ENCODE measurements at regions not wholly inside any gene's neighbourhood (a gene's known extent, or its start where the extent isn't known, plus 50 kb on each side); places are given as distances from the start of the nearest gene placed in this dataset.

DNA sequence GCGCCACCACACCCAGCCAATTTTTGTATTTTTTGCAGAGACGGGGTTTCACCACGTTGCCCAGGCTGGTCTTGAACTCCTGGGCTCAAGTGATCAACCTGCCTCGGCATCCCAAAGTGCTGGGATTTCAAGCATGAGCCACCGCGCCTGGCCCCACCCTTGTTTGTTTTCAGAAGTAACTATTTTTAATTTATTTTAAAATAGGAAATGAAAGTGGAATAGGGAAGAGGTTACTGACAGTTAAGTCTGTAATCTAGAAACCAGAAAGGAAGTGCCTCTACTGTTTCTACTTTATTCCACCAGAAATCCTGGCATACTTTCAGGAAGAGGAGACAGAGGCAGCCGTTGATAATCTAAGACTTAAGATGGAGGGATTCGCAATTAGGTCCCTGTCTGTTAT lies 225.6 kb downstream of the TANC2 start:
- no peaks in the 10 kb centered on the region for H3K79me2 ChIP-seq
- TF ChIP-seq, protein P1, sequence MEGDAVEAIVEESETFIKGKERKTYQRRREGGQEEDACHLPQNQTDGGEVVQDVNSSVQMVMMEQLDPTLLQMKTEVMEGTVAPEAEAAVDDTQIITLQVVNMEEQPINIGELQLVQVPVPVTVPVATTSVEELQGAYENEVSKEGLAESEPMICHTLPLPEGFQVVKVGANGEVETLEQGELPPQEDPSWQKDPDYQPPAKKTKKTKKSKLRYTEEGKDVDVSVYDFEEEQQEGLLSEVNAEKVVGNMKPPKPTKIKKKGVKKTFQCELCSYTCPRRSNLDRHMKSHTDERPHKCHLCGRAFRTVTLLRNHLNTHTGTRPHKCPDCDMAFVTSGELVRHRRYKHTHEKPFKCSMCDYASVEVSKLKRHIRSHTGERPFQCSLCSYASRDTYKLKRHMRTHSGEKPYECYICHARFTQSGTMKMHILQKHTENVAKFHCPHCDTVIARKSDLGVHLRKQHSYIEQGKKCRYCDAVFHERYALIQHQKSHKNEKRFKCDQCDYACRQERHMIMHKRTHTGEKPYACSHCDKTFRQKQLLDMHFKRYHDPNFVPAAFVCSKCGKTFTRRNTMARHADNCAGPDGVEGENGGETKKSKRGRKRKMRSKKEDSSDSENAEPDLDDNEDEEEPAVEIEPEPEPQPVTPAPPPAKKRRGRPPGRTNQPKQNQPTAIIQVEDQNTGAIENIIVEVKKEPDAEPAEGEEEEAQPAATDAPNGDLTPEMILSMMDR (IDR thresholded peaks at IDR 0.05) = no peak
- H3K9me3 ChIP-seq (ENCODE audit: control insufficient read depth, low read length) = no peaks in the 10 kb centered on the region
- no peak overlapping the region for H3K9ac ChIP-seq
- no peak overlapping the region for H3K4me2 ChIP-seq (ENCODE audit: low read length)
- H3K36me3 ChIP-seq (ENCODE audit: control insufficient read depth, insufficient read depth, low read length) = no peaks in the 10 kb centered on the region
- no peaks in the 10 kb centered on the region for H3K27me3 ChIP-seq (ENCODE audit: control insufficient read depth, insufficient read depth, low read length)
- H3K4me3 ChIP-seq (ENCODE audit: low read depth, low read length) = no peak overlapping the region
- no peak overlapping the region for H3K27ac ChIP-seq
- no peak overlapping the region for H2AFZ ChIP-seq
- H3K4me1 ChIP-seq = no peaks in the 10 kb centered on the region

- Histone ChIP-seq H3K4me2 (ENCODE audit: low read length) (no peak overlapping the region), H3K79me2 (no peaks in the 10 kb centered on the region), H3K4me3 (ENCODE audit: low read depth, low read length) (no peak overlapping the region), H3K36me3 (ENCODE audit: control insufficient read depth, insufficient read depth, low read length) (no peaks in the 10 kb centered on the region), H3K27me3 (ENCODE audit: control insufficient read depth, insufficient read depth, low read length) (no peaks in the 10 kb centered on the region), H3K27ac (no peak overlapping the region), H3K9me3 (ENCODE audit: control insufficient read depth, low read length) (no peaks in the 10 kb centered on the region), H3K9ac (no peak overlapping the region), H3K4me1 (no peaks in the 10 kb centered on the region), H2AFZ (no peak overlapping the region)
- TF ChIP-seq, protein P1 (IDR thresholded peaks at IDR 0.05) = no peak
Measured at GRCh38 chr17:63193827-63194226, 227.8 kb downstream of the TANC2 start.

DNA sequence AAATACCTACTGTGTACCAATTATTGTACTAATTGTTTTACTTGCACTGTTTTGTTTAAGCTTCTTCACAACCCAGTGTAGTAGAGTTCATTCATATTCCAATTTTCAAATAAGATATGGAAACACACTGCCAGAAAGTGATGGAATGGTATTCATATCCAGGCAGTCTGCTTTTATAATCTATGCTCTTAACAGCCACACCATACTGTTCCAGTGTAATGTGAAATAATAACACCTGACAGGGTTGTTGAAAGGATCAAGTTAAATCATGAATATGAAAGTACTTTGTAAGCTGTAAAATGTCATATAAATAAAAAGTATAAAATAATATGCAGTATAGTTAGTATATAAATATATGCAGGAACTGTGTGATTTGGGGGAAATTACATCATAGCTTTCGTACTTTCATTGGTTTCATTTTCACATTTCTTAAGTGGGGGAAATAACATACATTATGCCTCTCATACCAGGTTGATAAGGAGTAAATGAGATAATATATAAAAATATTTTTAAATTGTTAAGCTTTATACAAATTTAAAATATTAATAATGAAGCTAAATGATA lies 230.8 kb downstream of the TANC2 start:
- Histone ChIP-seq H2AFZ (no peak overlapping the region), H3K27me3 (ENCODE audit: control insufficient read depth, insufficient read depth, low read length) (no peaks in the 10 kb centered on the region), H3K9ac (no peak overlapping the region), H3K36me3 (ENCODE audit: control insufficient read depth, insufficient read depth, low read length) (no peaks in the 10 kb centered on the region), H3K79me2 (no peaks in the 10 kb centered on the region), H3K4me2 (ENCODE audit: low read length) (no peak overlapping the region), H3K4me1 (no peaks in the 10 kb centered on the region), H3K9me3 (ENCODE audit: control insufficient read depth, low read length) (no peaks in the 10 kb centered on the region), H3K27ac (no peak overlapping the region), H3K4me3 (ENCODE audit: low read depth, low read length) (no peak overlapping the region)
- TF ChIP-seq, protein P1 (IDR thresholded peaks at IDR 0.05) = no peak

DNA sequence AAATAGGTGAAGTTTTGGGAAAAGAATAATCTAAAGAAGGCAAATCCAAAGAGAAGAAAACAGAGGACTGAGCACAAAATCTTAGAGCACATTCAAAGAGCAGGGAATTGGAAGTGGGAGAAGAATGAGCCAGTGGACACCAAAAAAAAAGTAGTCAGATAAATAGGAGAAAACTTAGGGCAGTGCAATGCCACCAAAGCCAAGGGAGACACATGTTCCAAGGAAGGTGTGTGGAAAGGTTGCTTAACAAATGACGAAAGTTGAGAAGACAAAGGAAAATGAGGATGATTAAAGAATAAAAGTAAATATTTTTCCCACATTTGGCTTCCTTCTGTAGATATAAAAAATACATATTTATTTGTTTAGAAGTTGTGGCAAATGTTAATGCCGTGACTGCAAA lies 237.6 kb downstream of the TANC2 start:
- TF ChIP-seq, protein P1 (IDR thresholded peaks at IDR 0.05) = no peak
- no peak overlapping the region for H3K4me3 ChIP-seq (ENCODE audit: low read depth, low read length)
- H3K4me2 ChIP-seq (ENCODE audit: low read length) = no peak overlapping the region
- no peaks in the 10 kb centered on the region for H3K27me3 ChIP-seq (ENCODE audit: control insufficient read depth, insufficient read depth, low read length)
- no peak overlapping the region for H3K27ac ChIP-seq
- no peaks in the 10 kb centered on the region for H3K4me1 ChIP-seq
- H3K79me2 ChIP-seq = peaks cover 13% of the 10 kb centered on the region
- no peaks in the 10 kb centered on the region for H3K9me3 ChIP-seq (ENCODE audit: control insufficient read depth, low read length)
- no peak overlapping the region for H3K9ac ChIP-seq
- H2AFZ ChIP-seq = no peak overlapping the region
- no peaks in the 10 kb centered on the region for H3K36me3 ChIP-seq (ENCODE audit: control insufficient read depth, insufficient read depth, low read length)

DNA sequence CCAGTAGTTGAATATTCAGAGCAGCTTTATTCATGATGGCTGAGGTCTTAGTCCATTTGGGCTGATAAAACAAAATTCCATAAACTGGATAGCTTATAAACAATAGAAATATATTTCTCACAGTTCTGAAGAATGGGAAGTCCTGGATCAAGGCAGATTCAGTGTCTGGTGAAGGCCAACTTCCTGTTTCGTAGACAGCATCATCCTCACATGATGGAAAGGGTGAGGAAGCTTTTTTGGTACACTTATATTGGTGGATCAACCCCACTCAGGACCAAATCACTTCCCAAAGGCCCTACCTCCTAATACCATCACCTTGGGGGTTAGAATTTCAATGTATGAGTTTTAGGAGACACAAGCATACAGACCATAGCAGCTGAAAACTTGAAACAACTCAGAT lies 224.2 kb downstream of the CYB561 start:
- TF ChIP-seq, protein P1 (IDR thresholded peaks at IDR 0.05) = no peak

More for the DNA sequence above, 224.2 kb downstream of the CYB561 start:
- no peak overlapping the region for H3K4me2 ChIP-seq (ENCODE audit: low read length)
- no peak overlapping the region for H2AFZ ChIP-seq
- H3K27me3 ChIP-seq (ENCODE audit: control insufficient read depth, insufficient read depth, low read length) = no peaks in the 10 kb centered on the region
- H3K4me1 ChIP-seq = no peaks in the 10 kb centered on the region
- no peak overlapping the region for H3K4me3 ChIP-seq (ENCODE audit: low read depth, low read length)
- no peak overlapping the region for H3K9ac ChIP-seq
- H3K79me2 ChIP-seq = peaks cover 2% of the 10 kb centered on the region
- no peaks in the 10 kb centered on the region for H3K9me3 ChIP-seq (ENCODE audit: control insufficient read depth, low read length)
- no peaks in the 10 kb centered on the region for H3K36me3 ChIP-seq (ENCODE audit: control insufficient read depth, insufficient read depth, low read length)
- no peak overlapping the region for H3K27ac ChIP-seq
